GM18517 (cell line): ENCODE measurements at regions not wholly inside any gene's neighbourhood (a gene's known extent, or its start where the extent isn't known, plus 50 kb on each side); places are given as distances from the start of the nearest gene placed in this dataset.

Experiments
- ATAC-seq: cut with Tn5 transposase; IDR thresholded peaks from one replicate; pipeline ENCODE4 v1.9.1; 2021; ENCODE audit warnings: mild to moderate bottlenecking, moderate library complexity; ENCODE audit not compliant: unreplicated experiment

DNA sequence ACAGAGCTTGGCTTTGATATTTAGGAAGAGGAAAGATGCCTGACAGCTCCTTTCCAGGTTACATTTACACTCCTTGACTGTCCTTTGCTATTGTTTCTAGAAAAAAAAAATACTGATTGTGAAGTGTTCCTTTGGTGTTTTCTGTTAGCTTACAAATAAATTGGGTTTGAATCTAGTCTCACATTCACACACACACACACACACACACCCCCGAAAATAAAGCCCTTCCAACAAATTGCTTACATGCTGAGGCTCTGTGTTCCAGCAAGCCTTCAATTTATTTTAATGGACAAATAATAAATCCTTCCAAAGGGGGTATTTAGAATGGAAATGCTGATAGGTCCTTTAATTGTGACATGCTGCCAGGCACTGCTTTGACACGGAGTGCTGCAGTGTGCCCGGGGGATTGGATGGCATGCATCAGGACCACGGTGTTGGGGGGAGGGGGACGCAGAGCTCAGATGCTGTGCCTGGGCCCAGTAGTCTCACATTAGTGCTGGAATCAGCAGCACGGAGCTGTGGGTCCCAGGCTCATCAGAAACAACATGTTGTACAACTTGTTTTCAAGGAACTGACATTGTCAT lies 199.9 kb downstream of the CD83 start:
- ATAC-seq: no peak

DNA sequence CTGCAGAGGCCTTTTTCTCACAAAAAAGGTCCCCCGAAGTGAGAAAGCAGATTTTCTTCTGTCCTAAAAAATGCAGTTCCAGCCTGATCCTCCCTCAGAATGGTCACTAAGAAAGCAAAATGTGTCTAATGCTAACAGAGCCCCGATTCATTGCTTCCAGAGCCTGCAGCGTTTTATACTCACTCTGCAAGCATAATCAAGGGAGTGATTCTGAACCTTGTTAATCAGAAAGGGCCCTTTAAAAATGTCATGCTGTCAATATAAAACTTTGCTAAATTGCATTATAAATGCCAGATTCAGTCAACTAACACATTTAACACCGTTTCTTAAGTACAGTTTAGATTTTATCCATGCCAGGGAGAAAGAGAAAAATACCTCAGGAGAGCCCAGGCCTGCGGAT lies 202.8 kb downstream of the CD83 start:
- no peak for ATAC-seq

DNA sequence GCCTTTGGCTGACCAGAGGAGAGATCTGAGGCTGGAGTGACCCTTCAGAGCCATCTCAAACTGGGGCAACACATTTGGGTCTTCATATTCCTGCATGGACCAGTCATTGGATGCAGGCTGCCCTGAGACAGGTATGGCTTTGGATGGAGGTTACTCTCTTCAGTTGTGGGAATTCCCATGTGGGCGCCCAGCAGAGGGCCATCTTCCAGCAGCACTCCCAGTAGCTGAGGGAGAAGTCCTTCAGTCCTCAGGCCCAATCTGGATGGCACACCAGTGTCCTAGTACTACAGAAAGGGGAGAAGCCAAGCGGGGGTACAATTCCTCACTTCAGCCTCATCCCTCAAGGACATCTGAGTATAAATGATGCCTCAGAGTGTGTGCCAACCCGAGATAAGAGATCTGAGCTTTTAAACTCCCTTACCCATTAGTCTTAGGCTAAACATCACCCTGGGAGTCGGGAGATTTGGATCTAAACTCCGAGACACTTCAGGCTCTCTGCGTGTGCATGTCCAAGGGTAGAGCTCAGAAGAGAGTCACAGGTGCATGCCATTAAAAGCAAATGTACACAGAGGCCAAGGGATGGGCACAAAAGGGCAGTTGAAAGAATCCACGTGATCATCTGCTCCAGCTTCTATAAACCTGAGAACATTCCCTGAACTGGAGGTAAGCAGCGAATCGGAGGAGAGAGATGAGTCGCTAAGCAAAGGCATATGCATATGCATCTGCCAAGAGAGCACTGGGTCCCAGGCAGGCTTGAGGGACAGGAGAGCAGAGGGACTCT lies 204.6 kb downstream of the CD83 start:
- ATAC-seq: no peak

DNA sequence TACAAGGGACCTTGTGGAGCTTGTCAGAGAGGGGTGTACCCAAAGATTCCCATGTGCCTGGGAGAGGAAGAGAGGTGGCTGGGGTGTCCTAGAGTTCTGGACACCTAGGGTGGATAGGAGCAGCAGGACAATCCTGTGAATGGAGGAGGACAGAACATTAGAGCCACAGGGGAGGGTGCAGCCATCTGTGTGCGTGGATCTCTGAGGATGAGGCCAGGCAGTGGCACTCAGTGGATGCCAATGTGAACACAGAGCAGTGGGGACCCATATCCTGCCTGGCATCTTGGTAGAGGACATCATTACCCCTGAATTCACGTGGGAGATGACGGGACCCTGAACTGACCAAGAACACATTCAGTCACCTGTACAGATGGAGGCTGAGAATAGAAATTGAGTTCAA lies 205.3 kb downstream of the CD83 start:
- no peak for ATAC-seq

DNA sequence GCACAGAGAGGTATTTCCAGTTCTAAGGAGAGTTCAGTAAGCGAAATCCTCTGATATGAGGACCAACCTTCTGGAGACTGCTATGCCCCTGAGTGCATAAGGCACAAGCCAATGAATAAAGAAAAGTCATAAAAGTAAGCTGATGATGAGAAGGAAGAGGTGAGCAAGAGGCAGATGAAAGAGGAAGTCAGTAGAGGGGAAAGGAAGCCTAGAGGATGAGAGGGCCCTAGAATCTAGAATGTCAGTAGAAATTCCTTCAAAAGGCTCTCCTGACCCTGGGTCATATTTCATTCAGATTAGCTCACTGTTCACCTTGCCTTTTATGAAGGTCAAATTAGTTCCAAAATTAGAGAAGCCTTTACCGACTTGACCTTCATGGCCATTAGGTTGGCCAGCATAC lies 209.2 kb downstream of the CD83 start:
- no peak for ATAC-seq

DNA sequence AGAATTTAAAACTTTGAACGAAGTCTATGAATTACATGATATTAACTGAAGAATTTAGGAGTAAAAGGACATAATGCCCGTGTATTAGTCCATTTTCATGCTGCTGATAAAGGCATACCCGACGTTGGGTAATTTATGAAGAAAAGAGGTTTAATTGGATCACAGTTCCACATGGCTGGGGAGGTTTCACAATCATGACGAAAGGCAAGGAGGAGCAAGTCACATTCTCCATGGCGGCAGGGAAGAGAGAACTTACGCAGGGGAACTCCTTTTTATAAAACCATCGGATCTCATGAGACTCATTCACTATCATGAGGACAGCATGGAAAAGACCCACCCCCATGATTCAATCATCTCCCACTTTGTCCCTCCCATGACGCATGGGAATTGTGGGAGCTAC lies 210.6 kb downstream of the CD83 start:
- no peak for ATAC-seq

DNA sequence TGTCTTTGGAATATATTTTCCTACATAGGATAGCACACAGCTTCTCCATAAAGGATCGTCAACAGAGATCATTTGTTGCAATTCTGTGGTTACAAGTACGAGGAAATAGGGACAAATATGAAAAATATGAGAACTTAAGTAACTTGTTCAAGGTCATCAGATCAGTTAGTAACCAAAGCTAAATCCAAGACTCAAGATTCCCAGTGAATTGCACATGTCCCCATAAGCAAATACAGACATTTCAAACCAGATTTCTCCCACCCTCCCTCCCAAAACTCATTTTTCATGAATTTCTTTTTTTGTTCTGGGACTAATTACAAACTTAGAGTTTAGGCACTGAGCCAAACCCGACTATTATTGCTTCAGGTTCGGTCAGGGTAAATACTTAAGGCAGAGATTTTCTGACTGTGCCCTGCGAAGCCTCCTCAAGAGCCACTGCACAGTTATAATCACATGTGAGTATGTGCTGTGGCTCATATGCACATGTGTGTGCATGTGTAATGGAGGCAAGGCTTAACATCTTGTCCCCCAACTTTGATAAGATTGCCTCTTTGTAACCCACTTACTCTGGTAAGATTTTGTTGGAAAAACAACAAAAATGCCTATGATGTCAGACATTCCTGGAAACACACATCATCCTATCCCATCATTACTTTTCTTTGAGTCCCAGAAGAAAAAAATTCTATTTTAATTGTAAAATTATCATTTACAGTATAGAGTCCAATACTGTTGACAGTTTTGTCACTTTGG lies 216.2 kb downstream of the CD83 start:
- ATAC-seq: no peak

DNA sequence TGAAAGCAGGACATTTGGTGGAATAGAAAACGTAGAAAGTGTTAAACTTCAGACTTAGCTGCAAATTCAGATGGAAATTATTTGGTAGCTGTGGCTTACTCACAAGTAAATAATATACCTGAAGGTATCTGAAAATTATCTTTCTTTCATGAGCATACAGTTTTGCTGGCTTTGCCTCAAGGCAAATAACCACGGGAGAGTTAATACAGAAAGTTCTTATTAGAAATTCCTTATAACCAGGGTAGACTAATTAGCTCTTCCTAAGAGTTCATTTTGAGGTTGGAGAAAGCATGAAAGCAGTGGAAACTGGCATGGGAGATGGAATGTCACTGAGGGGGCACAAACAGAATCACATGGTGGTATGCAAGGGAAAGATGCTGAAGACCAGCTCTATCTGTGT lies 217.5 kb downstream of the CD83 start:
- ATAC-seq: no peak

DNA sequence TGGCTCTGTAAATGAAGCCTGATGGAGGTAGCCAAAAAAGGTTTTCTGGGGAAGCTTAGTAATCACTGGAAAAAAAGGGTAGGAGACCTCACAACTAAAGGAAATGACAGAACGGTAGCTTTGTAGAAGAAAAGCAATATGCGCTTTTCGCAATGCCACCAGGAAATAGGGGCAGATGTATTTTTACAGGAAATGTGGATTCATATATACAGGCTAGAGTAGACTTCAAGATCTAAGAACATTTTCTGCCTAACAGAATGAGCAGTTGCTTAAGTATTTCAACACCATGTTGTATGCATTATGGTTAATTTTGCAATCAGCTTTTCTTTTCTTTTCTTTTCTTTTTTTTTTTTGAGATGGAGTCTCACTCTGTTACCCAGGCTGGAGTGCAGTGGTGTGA lies 219.6 kb downstream of the CD83 start:
- ATAC-seq: no peak

DNA sequence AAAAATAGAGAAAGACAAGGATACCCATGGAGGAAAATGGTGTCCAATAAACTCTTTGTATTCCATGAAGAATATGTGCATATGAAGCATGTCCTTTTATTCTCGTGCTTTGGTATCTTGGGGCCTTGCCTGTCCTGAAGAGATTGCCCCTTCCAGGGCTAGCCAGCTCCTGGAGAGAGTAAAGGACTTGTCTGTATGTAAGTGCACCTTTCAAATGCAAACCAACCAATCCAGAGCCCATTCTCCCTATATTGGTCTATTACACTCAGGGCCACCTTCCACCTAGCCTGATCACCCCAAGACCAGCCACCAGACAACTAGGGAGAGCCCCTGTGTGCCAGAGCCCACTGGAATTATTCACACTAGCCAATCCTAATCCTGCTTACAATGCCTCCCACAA lies 221.6 kb downstream of the CD83 start:
- no peak for ATAC-seq

DNA sequence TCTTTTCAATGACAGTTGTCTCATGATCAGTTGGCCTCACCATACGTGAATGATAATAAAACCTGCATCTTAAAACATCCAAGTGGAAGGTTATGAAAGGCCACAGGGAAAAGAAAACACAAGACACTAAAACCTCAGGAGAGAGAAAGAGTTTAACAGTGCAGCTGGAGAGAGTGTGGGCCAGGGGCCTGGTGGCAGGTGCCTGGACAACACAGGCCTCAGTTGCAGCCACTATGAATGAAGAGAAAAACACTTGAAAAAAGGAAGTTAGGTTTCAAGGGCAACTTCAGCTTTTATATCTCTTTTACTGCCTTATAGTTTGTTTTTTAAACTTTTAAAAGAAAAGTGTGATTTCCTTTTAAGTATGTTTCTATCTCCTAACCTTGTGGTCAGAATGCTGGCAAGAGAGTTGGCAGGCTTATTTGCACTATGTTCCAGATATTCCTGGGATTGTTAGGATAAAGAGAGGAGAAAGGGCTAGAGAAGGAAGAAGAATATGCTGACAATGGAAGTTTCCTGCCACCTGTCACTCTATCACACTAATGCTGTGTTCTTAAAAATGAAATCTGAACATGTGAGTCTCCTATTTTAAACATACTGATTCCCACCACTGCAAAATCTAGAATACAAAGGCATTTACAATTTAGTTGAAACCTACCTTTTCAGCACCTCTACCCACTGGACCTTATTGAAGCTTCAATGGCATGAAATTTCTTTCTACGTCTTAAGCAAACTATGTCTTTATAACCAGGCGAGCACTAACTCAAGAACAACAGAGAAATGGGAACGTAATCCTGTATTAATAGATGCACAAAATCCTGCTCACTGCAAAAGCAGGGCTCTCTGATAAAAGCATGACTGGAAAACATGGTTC lies 222.4 kb downstream of the CD83 start:
- no peak for ATAC-seq

DNA sequence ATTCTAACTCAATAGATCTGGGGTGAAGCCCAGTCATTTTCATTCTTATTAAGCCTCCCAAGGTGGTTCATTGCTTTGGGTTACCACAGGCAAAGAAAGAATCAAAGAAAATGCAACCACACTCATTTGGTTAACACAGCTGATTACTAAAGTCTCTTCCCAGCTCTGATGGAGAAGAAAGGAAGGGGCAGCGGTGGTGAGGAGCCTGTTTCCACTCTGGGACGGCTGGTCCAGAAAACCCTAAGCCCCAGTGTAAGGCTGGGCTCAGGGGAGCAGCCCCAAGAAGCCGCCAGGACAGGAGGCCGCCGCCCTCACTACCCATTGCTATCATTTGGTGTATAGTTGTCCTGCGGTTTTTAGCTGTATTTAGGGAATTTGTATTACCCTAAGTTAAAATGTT lies 226.9 kb downstream of the CD83 start:
- no peak for ATAC-seq

DNA sequence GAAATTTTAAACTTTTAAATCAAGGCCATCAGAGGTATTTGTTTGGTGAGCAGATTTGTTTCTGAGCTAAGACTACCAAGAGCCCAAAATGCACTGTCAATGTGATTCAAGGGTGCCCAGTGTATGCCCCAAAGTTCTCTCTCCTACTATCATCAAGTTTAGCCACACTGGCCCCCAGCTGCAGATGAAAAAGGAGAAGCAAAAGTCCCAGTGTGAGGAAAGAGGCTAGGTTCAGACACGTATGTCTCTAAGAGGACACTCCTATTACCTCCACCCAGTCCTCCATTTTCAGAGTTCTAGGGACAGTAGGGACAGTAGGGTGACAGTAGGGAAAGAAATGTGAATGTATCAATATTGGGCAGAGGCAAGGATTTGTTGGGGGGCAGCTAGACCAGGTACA lies 230.8 kb downstream of the CD83 start:
- no peak for ATAC-seq

DNA sequence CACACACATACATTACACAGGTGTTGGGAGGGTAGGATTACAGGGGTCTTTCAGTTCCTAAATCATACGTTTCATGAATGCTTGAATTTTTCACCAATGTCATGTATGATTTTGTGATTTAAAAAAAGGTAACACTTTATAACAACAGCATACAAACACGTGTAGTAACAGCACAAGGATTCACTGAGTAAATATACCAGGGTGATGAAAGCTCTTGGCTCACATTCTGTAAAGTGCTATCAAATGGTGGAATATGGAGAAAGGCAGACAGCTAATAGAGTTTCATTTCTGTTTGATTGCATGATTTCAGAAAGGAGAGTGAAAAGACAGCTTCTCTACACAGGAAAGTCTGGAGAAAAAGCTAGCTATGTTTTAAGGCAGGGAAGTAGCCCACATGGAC lies 231.9 kb downstream of the CD83 start:
- no peak for ATAC-seq

DNA sequence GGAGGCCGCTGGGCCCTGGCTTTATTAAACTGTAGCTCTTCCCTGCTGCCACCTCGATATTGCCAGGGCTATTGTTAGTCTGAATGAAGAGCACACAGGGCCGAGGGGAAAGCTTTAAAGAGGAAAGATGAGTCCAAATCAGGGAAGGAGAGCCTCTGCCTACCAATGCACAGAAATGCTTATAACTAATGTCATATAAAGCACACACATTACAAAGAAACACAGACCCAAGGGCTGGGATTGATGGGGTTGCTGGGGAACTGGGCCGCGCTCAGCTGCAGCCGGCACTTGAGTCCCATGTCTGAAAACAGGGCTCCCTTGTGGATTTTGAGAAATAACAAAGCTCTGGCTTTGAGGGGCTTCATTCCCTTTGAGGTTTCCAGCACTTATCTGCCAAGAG lies 232.6 kb downstream of the CD83 start:
- ATAC-seq: no peak

DNA sequence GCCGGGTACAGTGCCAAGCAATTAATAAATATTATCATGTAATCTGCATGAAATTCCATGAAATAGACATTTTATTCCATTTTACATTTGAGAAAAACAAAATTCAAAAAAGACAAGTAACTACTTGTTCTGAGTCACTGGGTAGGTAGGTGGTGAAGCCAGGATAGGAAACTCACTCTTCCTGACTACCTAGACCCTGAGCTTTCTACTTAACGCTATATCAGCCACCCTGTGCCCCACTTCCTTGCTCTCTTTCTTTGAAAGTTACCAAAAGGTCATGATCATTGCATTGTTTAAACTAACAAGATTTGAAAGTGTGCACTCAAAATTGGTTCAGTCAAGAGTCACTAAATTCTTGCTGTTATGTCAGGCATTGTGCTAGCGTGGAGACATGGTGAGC lies 235.7 kb downstream of the CD83 start:
- no peak for ATAC-seq

DNA sequence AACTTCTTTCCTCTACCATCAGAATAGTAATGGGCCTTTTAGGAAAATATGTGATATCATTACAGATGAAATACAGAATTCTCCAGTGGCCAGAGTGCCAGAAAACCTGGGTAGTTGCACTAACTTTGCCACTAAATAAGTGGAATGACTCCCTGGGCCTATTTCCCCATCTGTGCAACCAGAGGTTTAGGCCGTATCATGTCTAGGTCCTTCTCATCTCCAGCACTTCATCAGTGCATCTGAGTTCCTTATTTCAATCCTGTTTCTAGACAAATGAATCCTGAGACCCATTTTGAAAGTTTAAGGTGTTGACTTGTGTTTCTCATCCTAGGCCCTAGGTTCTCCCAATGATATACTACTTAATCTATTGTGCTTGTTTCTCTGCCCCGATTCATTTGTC lies 236.2 kb downstream of the CD83 start:
- ATAC-seq: no peak

DNA sequence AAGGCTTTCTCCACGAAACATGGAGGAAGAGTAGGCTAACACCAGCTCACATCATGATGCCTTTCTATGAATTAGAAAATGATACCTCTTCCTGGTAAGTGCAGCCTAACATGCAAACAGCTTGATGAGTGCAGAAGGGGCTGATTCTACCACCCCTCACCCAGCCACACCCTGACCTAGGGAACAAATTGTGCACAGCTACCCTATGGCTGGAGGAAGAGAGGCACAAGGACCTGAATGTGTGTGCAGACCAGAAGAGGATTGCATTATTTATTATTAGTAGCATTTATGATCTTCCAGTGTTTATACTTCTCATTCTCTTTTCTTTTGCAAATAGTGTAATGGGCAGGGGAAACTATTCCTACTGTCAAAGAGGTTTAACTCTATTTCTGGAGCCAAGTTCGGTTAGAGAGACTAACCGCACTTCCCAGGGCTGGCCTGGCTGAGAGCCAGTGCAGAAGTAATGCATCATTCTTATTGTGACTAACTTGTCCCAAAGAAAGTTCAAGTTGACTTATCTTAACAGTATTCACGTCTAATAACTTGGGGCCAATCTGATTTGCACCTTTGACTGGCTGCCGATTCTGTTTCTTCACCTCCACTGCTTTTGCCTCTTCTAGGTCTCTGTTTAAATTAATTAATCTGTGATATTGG lies 237.5 kb downstream of the CD83 start:
- ATAC-seq: no peak

DNA sequence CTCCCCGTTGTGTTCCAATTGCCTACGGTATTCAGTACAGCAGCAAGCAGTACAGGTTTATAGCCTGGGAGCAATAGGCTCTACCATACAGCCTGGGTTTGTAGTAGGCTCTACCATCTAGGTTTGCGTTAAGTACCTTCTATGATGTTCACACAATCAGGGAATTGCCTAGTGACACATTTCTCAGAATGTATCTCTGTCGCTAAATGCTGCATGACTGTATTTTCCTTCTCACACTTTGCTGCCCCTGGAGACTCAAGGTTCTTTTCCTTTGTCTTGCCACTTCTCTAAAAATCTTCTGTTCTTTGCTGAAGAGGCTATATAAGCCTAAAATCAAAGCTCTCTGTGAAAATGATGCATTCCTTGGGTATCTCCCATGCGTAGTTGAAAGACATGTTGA lies 241.9 kb downstream of the CD83 start:
- ATAC-seq: no peak

DNA sequence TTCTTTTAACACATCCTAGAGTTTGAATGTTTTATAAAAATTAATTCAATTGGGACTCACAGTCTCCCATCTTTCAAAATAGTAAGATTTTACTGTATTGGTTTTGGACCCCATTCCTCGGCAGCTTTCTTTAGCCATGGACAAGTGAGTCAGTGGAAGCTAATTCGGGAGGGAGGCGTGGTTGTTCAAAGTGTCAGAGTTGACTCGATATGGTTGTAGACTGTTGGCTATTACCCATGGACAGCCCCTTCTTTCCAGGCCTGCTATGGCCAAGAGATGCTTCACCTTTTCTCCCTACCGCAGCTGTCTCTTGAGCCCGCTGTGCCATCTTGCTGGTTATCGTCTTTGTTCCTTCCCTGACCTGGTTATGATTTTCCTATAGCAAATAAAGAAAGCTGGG lies 243.0 kb downstream of the CD83 start:
- ATAC-seq: no peak

DNA sequence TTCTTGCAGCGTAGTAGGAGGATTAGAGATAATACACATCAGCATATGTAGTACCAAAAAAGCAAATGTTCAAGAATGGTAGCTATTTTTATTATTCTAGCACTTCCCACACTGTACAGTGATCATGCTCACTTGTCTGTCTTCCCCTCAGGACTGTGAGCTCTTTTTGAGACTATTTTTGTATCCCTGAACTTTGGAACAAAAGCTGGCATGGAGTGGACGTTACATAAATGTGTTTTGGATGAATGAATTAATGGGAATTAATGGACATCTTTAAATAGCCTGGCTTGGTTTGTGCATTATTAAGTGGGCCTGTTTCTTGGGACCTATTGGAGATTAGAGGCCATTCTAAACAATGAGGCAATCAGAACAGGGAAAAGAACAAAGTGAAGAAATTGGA lies 243.7 kb downstream of the CD83 start:
- ATAC-seq: no peak
